ENCODE measurements at regions not wholly inside any gene's neighbourhood (a gene's known extent, or its start where the extent isn't known, plus 50 kb on each side); places are given as distances from the start of the nearest gene placed in this dataset.
"Not testable (repeated sequence)": the region's sequence is repeated elsewhere in the genome, so short reads cannot be mapped to it uniquely, and the experiment has no call there.

- not testable (repeated sequence) for DNase-seq
Measured at GRCh38 chr4:121616449-121616848, 80.3 kb downstream of the ANXA5 start.

- no peak for DNase-seq
Measured at GRCh38 chr4:121614101-121614500, 82.7 kb downstream of the ANXA5 start.

GRCh38 chr4:121599049-121599448, 97.7 kb downstream of the ANXA5 start:
- DNase-seq, result no peak

GRCh38 chr4:121597346-121597934, 99.3 kb downstream of the ANXA5 start:
- no peak for DNase-seq

- no peak for DNase-seq
Measured at GRCh38 chr4:121594796-121595526, 101.8 kb downstream of the ANXA5 start.

GRCh38 chr4:121593760-121594159, 103.0 kb downstream of the ANXA5 start:
- DNase-seq, result no peak

GRCh38 chr4:121592257-121592656, 104.5 kb downstream of the ANXA5 start:
- DNase-seq, result not testable (repeated sequence)

GRCh38 chr4:121584836-121585235, 111.9 kb downstream of the ANXA5 start:
- no peak for DNase-seq

GRCh38 chr4:121583396-121583795, 113.4 kb downstream of the ANXA5 start:
- DNase-seq, result no peak

GRCh38 chr4:121582296-121582695, 114.5 kb downstream of the ANXA5 start:
- DNase-seq, result no peak

- not testable (repeated sequence) for DNase-seq
Measured at GRCh38 chr4:121575392-121575791, 121.4 kb downstream of the ANXA5 start.

GRCh38 chr4:121574618-121575017, 122.2 kb downstream of the ANXA5 start:
- no peak for DNase-seq

GRCh38 chr4:121567748-121568147, 129.0 kb downstream of the ANXA5 start:
- DNase-seq, result no peak

- DNase-seq, result no peak
Measured at GRCh38 chr4:121564840-121565375, 131.9 kb downstream of the ANXA5 start.

- DNase-seq, result no peak
Measured at GRCh38 chr4:121562811-121563210, 134.0 kb downstream of the ANXA5 start.

- no peak for DNase-seq
Measured at GRCh38 chr4:121555315-121556107, 141.3 kb downstream of the ANXA5 start.

- no peak for DNase-seq
Measured at GRCh38 chr4:121554382-121554781, 142.4 kb downstream of the ANXA5 start.

GRCh38 chr4:121551881-121552280, 144.9 kb downstream of the ANXA5 start:
- no peak for DNase-seq

GRCh38 chr4:121551271-121551670, 145.5 kb downstream of the ANXA5 start:
- no peak for DNase-seq

- no peak for DNase-seq
Measured at GRCh38 chr4:121541696-121542095, 155.1 kb downstream of the ANXA5 start.

- no peak for DNase-seq
Measured at GRCh38 chr4:121535351-121535750, 154.5 kb upstream of the QRFPR start.

GRCh38 chr4:121534187-121534586, 153.4 kb upstream of the QRFPR start:
- DNase-seq, result no peak

GRCh38 chr4:121526509-121526908, 145.7 kb upstream of the QRFPR start:
- DNase-seq, result no peak
